K562 (cell line): ENCODE measurements at regions not wholly inside any gene's neighbourhood (a gene's known extent, or its start where the extent isn't known, plus 50 kb on each side); places are given as distances from the start of the nearest gene placed in this dataset.

Experiments used
- CC2D1A ChIP-seq: fragments of 450-650 bp; IDR thresholded peaks from 2 replicates; pipeline ENCODE4 v1.6.1; 2017; ENCODE audit warnings: mild to moderate bottlenecking
- CHD4 ChIP-seq: fragments of 200-600 bp; sonication (generic); IDR thresholded peaks from 3 replicates; pipeline ENCODE4 v1.6.1; 2012; ENCODE audit warnings: low read depth, mild to moderate bottlenecking, mixed read lengths, low read length, inconsistent platforms; ENCODE audit not compliant: insufficient read depth, insufficient replicate concordance, poor library complexity, severe bottlenecking
- HIVEP1 ChIP-seq: fragments of 250-450 bp; sonication (Bioruptor Pico); IDR thresholded peaks from 2 replicates; pipeline ENCODE4 v1.4.0; 2020; ENCODE audit warnings: mild to moderate bottlenecking
- MLX ChIP-seq, 2 experiments: fragments of 450-650 bp in 1 of 2; sonication (generic) in 1 of 2; formaldehyde crosslinking; conservative IDR thresholded peaks; 2 replicates each; pipeline versions ENCODE4 v1.4.0 to v1.8.1; 2020 to 2022; ENCODE audit warnings: mild to moderate bottlenecking in 1 of 2, missing genetic modification reagents in 1 of 2
- POLR2A ChIP-seq: fragments of 450-650 bp; conservative IDR thresholded peaks from 2 replicates; pipeline ENCODE4 v1.6.1; 2016
- POLR2AphosphoS2 ChIP-seq: IDR thresholded peaks from 2 replicates; pipeline ENCODE4 v1.6.1; 2012; ENCODE audit warnings: low read length, improper control_type of control experiment
- RAD21 ChIP-seq, 2 experiments: fragments of 250-450 bp in 1 of 2; fragments of 450-650 bp in 1 of 2; sonication (Bioruptor Pico) in 1 of 2; formaldehyde crosslinking in 1 of 2; IDR thresholded peaks in 1 of 2; conservative IDR thresholded peaks in 1 of 2; 2 replicates each; pipeline versions ENCODE4 v1.4.0 to v1.8.0; 2020 to 2022; ENCODE audit warnings: mild to moderate bottlenecking in 2 of 2, moderate library complexity in 1 of 2
- VEZF1 ChIP-seq: fragments of 200-800 bp; sonication (Bioruptor generic); IDR thresholded peaks from 2 replicates; pipeline ENCODE4 v1.6.1; 2017; ENCODE audit warnings: missing genetic modification characterization, missing compliant biosample characterization
- YY1 ChIP-seq, 3 experiments: IDR thresholded peaks; 2 replicates each; pipeline ENCODE4 v1.6.1; 2011; ENCODE audit warnings: low read length in 2 of 3, mild to moderate bottlenecking in 2 of 3, moderate library complexity in 2 of 3, borderline replicate concordance in 1 of 3, control low read depth in 1 of 3, low read depth in 1 of 3; ENCODE audit not compliant: insufficient read depth in 3 of 3, insufficient replicate concordance in 2 of 3, control insufficient read depth in 1 of 3, insufficient read length in 1 of 3; ENCODE audit errors: extremely low read depth in 1 of 3
- ZBTB33 ChIP-seq: sonication (generic); formaldehyde crosslinking; IDR thresholded peaks from 2 replicates; pipeline ENCODE4 v1.8.1; 2023; ENCODE audit warnings: mild to moderate bottlenecking, missing genetic modification reagents
- TF ChIP-seq, protein P1 (sequence below): sonication (generic); formaldehyde crosslinking; IDR thresholded peaks from 2 replicates; pipeline ENCODE4 v1.8.1; 2023; ENCODE audit warnings: mild to moderate bottlenecking, missing genetic modification reagents

GRCh38 chr6:14280766-14281293 is 163.3 kb downstream of the CD83 start:
- TF ChIP-seq POLR2AphosphoS2 (no peak), HIVEP1 (no peak), RAD21 (CRISPR knock-in tag; conservative IDR thresholded peaks at IDR 0.05 in 1 of 2, IDR thresholded peaks at IDR 0.05 in 1 of 2) (peak; percentile 42 to 63; a peak in 3 of 4 replicates), CC2D1A (no peak), CHD4 (no peak), VEZF1 (CRISPR knock-in tag) (no peak), YY1 (IDR thresholded peaks at IDR 0.05; ENCODE audit: borderline replicate concordance in 1 of 3, control insufficient read depth in 1 of 3, extremely low read depth in 1 of 3, insufficient read depth in 3 of 3, insufficient read length in 1 of 3, insufficient replicate concordance in 2 of 3, low read depth in 1 of 3, low read length in 2 of 3) (no peak), POLR2A (no peak), ZBTB33 (CRISPR knock-in tag) (no peak), MLX (CRISPR knock-in tag; conservative IDR thresholded peaks at IDR 0.05) (no peak)
- TF ChIP-seq, protein P1, sequence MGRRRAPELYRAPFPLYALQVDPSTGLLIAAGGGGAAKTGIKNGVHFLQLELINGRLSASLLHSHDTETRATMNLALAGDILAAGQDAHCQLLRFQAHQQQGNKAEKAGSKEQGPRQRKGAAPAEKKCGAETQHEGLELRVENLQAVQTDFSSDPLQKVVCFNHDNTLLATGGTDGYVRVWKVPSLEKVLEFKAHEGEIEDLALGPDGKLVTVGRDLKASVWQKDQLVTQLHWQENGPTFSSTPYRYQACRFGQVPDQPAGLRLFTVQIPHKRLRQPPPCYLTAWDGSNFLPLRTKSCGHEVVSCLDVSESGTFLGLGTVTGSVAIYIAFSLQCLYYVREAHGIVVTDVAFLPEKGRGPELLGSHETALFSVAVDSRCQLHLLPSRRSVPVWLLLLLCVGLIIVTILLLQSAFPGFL (CRISPR knock-in tag): no peak
